ENCODE measurements at regions not wholly inside any gene's neighbourhood (a gene's known extent, or its start where the extent isn't known, plus 50 kb on each side); places are given as distances from the start of the nearest gene placed in this dataset.

GRCh38 chr10:55358539-55358938 is 557.5 kb upstream of the PCDH15 start:
- TF ChIP-seq TAF1 (IDR thresholded peaks at IDR 0.05; ENCODE audit: borderline replicate concordance, insufficient read depth, low read length) (no peak), POLR2AphosphoS5 (IDR thresholded peaks at IDR 0.05; ENCODE audit: low read depth, low read length) (no peak), SIN3A (IDR thresholded peaks at IDR 0.05; ENCODE audit: borderline replicate concordance, insufficient read depth, low read length) (no peak), REST (IDR thresholded peaks at IDR 0.05; ENCODE audit: insufficient read depth in 1 of 2, low read depth in 2 of 2, low read length in 2 of 2) (no peak), FOXP2 (optimal IDR thresholded peaks at IDR 0.05; ENCODE audit: borderline replicate concordance, extremely low read depth, extremely low read length, insufficient read depth) (no peak)
